ENCODE measurements at regions not wholly inside any gene's neighbourhood (a gene's known extent, or its start where the extent isn't known, plus 50 kb on each side); places are given as distances from the start of the nearest gene placed in this dataset.

GRCh38 chr4:163703251-163703650 lies 208.8 kb downstream of the TMA16 start:
- TF ChIP-seq CTCF (conservative IDR thresholded peaks at IDR 0.05; ENCODE audit: low read length), result no peak
- no peak for TF ChIP-seq EZH2phosphoT487 (IDR thresholded peaks at IDR 0.05; ENCODE audit: borderline replicate concordance, low read depth, low read length)

Data from OCI-LY7 (cell line).